Stomach smooth muscle (tissue), 2 donors: ENCODE measurements at regions not wholly inside any gene's neighbourhood (a gene's known extent, or its start where the extent isn't known, plus 50 kb on each side); places are given as distances from the start of the nearest gene placed in this dataset.

Experiments
- H3K27ac ChIP-seq: one replicate; pipeline ENCODE4 v1.7.0; 2013; ENCODE audit warnings: mild to moderate bottlenecking, low read length, inconsistent platforms
- H3K27me3 ChIP-seq, 2 donors: one replicate each; pipeline ENCODE4 v1.7.0; 2013; ENCODE audit warnings: low read length in 2 of 2; ENCODE audit not compliant: insufficient read depth in 2 of 2, control insufficient read depth in 1 of 2
- H3K36me3 ChIP-seq, 2 donors: one replicate each; pipeline ENCODE4 v1.7.0; 2013; ENCODE audit warnings: low read length in 2 of 2; ENCODE audit not compliant: control insufficient read depth in 2 of 2, insufficient read depth in 2 of 2
- H3K4me1 ChIP-seq: one replicate; pipeline ENCODE4 v1.7.0; 2013; ENCODE audit warnings: low read length; ENCODE audit not compliant: control insufficient read depth, insufficient read depth
- H3K4me3 ChIP-seq, 2 donors: one replicate each; pipeline ENCODE4 v1.7.0; 2013; ENCODE audit warnings: low read length in 2 of 2
- H3K9ac ChIP-seq, 2 donors: one replicate each; pipeline ENCODE4 v1.7.0; 2013; ENCODE audit warnings: low read length in 2 of 2, mild to moderate bottlenecking in 1 of 2
- H3K9me3 ChIP-seq, 2 donors: one replicate each; pipeline ENCODE4 v1.7.0; 2013; ENCODE audit warnings: low read length in 2 of 2; ENCODE audit not compliant: control insufficient read depth in 2 of 2
- donor health status: healthy.
- donor health status: Pancreatic carcinoma.

GRCh38 chr20:57904314-57905105 is 194.7 kb upstream of the PMEPA1 start:
- no peaks in the 10 kb centered on the region for H3K4me1 ChIP-seq
- no peak overlapping the region for H3K27ac ChIP-seq
- H3K4me3 ChIP-seq: no peak overlapping the region
- H3K27me3 ChIP-seq: peaks cover 0 to 2% of the 10 kb centered on the region in 2 donors
- H3K9ac ChIP-seq: no peak overlapping the region
- H3K36me3 ChIP-seq: no peaks in the 10 kb centered on the region
- no peaks in the 10 kb centered on the region for H3K9me3 ChIP-seq

- Histone ChIP-seq H3K4me1 (no peaks in the 10 kb centered on the region), H3K4me3 (no peak overlapping the region), H3K27me3 (peaks cover 0 to 2% of the 10 kb centered on the region in 2 donors)
Observed at GRCh38 chr20:57902473-57902872, 192.7 kb upstream of the PMEPA1 start.

GRCh38 chr20:57901526-57901925 is 191.7 kb upstream of the PMEPA1 start:
- H3K27ac ChIP-seq: no peak overlapping the region

More at GRCh38 chr20:57902473-57902872, 192.7 kb upstream of the PMEPA1 start:
- Histone ChIP-seq H3K36me3 (no peaks in the 10 kb centered on the region), H3K27ac (no peak overlapping the region), H3K9me3 (no peaks in the 10 kb centered on the region), H3K9ac (no peak overlapping the region)

GRCh38 chr20:57900226-57900905 is 190.6 kb upstream of the PMEPA1 start:
- Histone ChIP-seq H3K9ac (no peak overlapping the region), H3K27ac (no peak overlapping the region), H3K4me1 (no peaks in the 10 kb centered on the region), H3K4me3 (no peak overlapping the region), H3K27me3 (peaks cover 0 to 2% of the 10 kb centered on the region in 2 donors), H3K36me3 (no peaks in the 10 kb centered on the region), H3K9me3 (no peaks in the 10 kb centered on the region)

More at GRCh38 chr20:57901526-57901925, 191.7 kb upstream of the PMEPA1 start:
- peaks cover 0 to 2% of the 10 kb centered on the region in 2 donors for H3K27me3 ChIP-seq
- no peaks in the 10 kb centered on the region for H3K36me3 ChIP-seq
- H3K9me3 ChIP-seq: no peaks in the 10 kb centered on the region
- no peak overlapping the region for H3K4me3 ChIP-seq
- H3K9ac ChIP-seq: no peak overlapping the region
- H3K4me1 ChIP-seq: no peaks in the 10 kb centered on the region

- H3K36me3 ChIP-seq: no peaks in the 10 kb centered on the region
- no peak overlapping the region for H3K4me3 ChIP-seq
- H3K9ac ChIP-seq: no peak overlapping the region
- H3K27ac ChIP-seq: no peak overlapping the region
- no peaks in the 10 kb centered on the region for H3K9me3 ChIP-seq
- H3K4me1 ChIP-seq: no peaks in the 10 kb centered on the region
- peaks cover 0 to under 1% of the 10 kb centered on the region in 2 donors for H3K27me3 ChIP-seq
Observed at GRCh38 chr20:57899554-57899953, 189.7 kb upstream of the PMEPA1 start.

GRCh38 chr20:57898332-57898731 is 188.5 kb upstream of the PMEPA1 start:
- no peaks in the 10 kb centered on the region for H3K9me3 ChIP-seq
- H3K9ac ChIP-seq: no peak overlapping the region
- no peak overlapping the region for H3K27ac ChIP-seq
- no peaks in the 10 kb centered on the region for H3K4me1 ChIP-seq
- peaks cover 0 to 2% of the 10 kb centered on the region in 2 donors for H3K27me3 ChIP-seq
- H3K36me3 ChIP-seq: no peaks in the 10 kb centered on the region
- no peak overlapping the region for H3K4me3 ChIP-seq

GRCh38 chr20:57897891-57898290 is 188.1 kb upstream of the PMEPA1 start:
- no peak overlapping the region for H3K27ac ChIP-seq
- no peak overlapping the region for H3K4me3 ChIP-seq
- no peak overlapping the region for H3K9ac ChIP-seq
- no peaks in the 10 kb centered on the region for H3K4me1 ChIP-seq
- no peaks in the 10 kb centered on the region for H3K36me3 ChIP-seq
- peaks cover 0 to 2% of the 10 kb centered on the region in 2 donors for H3K27me3 ChIP-seq
- H3K9me3 ChIP-seq: no peaks in the 10 kb centered on the region

- no peak overlapping the region for H3K9ac ChIP-seq
- H3K27me3 ChIP-seq: peaks cover 0 to 2% of the 10 kb centered on the region in 2 donors
- H3K36me3 ChIP-seq: no peaks in the 10 kb centered on the region
- H3K9me3 ChIP-seq: no peaks in the 10 kb centered on the region
- no peaks in the 10 kb centered on the region for H3K4me1 ChIP-seq
- no peak overlapping the region for H3K27ac ChIP-seq
- no peak overlapping the region for H3K4me3 ChIP-seq
Observed at GRCh38 chr20:57897156-57897874, 187.5 kb upstream of the PMEPA1 start.

- Histone ChIP-seq H3K9ac (no peak overlapping the region), H3K9me3 (no peaks in the 10 kb centered on the region), H3K27me3 (peaks cover 0 to 2% of the 10 kb centered on the region in 2 donors), H3K36me3 (no peaks in the 10 kb centered on the region), H3K4me3 (no peak overlapping the region), H3K27ac (no peak overlapping the region), H3K4me1 (no peaks in the 10 kb centered on the region)
Observed at GRCh38 chr20:57896563-57896962, 186.7 kb upstream of the PMEPA1 start.

- Histone ChIP-seq H3K36me3 (no peaks in the 10 kb centered on the region), H3K27ac (no peak overlapping the region), H3K9me3 (no peaks in the 10 kb centered on the region), H3K4me3 (no peak overlapping the region), H3K4me1 (no peaks in the 10 kb centered on the region), H3K27me3 (peaks cover 0 to 2% of the 10 kb centered on the region in 2 donors), H3K9ac (no peak overlapping the region)
Observed at GRCh38 chr20:57896017-57896416, 186.2 kb upstream of the PMEPA1 start.
